22Rv1 (cell line): ENCODE measurements at regions not wholly inside any gene's neighbourhood (a gene's known extent, or its start where the extent isn't known, plus 50 kb on each side); places are given as distances from the start of the nearest gene placed in this dataset.

Source experiments
- H3K27ac ChIP-seq: fragments of 450-650 bp; 2 replicates; pipeline ENCODE4 v1.5.1; 2017
- CTCF ChIP-seq: fragments of 450-650 bp; IDR thresholded peaks from 2 replicates; pipeline ENCODE4 v1.5.1; 2017; ENCODE audit warnings: mild to moderate bottlenecking
- ZFX ChIP-seq: fragments of 450-650 bp; IDR thresholded peaks from 2 replicates; pipeline ENCODE4 v1.6.1; 2017; ENCODE audit warnings: antibody characterized with exemption, borderline replicate concordance

DNA sequence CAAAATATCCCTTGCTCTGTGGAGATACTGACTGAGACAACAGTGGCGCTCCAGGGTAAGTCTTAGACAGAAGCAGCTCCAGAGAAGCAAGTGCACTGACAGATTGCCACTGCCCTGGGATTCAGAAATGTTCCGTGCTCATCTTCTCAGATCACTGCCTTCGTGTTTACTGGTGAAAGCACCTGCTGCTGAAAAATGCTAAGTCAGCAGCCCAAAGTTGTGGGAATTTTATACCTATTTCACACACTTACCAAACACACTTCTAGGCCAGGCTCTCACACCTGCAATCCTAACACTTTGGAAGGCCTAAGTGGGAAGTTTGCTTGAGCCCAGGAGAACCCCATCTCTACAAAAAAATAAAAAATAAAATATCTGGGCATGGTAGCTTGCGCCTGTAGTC lies 63.2 kb upstream of the DLX6 start:
- TF ChIP-seq CTCF (no peak), ZFX (no peak)
- no peak overlapping the region for H3K27ac ChIP-seq

DNA sequence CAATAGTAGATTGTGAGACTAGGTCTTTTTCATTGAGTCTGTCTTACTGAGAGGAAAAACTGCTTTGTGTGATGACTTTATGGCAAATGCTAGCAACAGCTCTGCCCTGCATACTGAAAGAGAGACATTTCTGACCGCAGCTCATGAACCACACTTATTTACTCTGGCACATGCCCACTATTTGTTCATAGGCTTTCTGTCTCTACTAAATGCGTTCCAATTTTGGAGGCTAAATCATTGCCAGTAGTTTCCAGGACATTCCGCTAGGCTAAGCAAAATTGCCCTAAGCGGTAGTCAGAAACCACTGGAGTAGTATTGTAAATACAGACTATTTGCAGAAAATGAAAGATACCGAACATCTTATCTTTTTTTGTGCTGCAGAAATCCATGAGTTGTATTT lies 55.6 kb upstream of the DLX6 start:
- TF ChIP-seq CTCF, result no peak
- no peak for TF ChIP-seq ZFX
- H3K27ac ChIP-seq, result no peak overlapping the region

- TF ChIP-seq CTCF, result no peak
- no peak for TF ChIP-seq ZFX
These were observed 52.4 kb upstream of the DLX6 start for GRCh38 chr7:96952974-96953391.

GRCh38 chr7:96953676-96954513 lies 51.5 kb upstream of the DLX6 start:
- no peak for TF ChIP-seq CTCF
- no peak for TF ChIP-seq ZFX
- no peak overlapping the region for H3K27ac ChIP-seq

More at GRCh38 chr7:96952974-96953391, 52.4 kb upstream of the DLX6 start:
- H3K27ac ChIP-seq, result no peak overlapping the region
